Right hindlimb (tissue), 1 donor: ENCODE measurements at regions not wholly inside any gene's neighbourhood (a gene's known extent, or its start where the extent isn't known, plus 50 kb on each side); places are given as distances from the start of the nearest gene placed in this dataset.
"Not testable (repeated sequence)": the region's sequence is repeated elsewhere in the genome, so short reads cannot be mapped to it uniquely, and the experiment has no call there.

ENCODE experiments used
- DNase-seq: peaks from one replicate; pipeline ENCODE4 v3.0.0-alpha.2; 2018

DNA sequence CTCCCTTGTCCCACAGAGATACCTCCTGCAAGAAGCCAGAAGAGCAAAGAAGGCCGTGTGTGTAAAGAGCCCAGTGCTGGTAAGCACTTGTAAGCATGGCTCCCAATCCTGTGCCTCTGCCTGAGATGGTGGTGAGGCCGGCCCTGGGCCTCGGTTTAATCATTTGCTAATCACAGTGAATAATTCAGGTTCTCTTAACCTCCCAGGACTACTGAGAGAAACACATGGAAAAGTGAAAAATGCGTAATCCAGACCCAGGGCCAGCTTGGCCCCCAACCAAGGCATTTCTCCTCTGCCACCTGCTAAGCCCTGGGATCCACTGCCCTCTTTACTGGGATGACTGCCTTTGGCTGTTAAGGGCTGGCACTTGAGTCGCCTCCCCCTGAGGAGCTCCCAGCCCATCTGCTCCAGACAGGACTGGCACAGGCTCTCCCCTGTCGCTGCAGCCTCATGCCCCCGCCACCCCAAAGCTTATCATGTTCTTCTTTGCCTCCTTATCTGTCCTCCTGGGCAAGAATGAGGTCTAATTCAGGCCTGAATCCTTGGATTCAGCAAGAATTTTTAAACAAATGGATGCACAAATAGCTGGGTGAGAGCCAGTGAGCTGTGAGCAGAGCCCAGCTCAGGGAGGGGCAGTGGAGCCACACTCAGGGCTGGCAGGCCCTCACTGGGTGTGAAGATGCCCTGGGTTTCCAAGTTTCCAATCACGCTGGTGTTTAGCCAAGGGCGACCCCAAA is 193.9 kb upstream of the HS6ST1 start:
- no peak for DNase-seq

DNA sequence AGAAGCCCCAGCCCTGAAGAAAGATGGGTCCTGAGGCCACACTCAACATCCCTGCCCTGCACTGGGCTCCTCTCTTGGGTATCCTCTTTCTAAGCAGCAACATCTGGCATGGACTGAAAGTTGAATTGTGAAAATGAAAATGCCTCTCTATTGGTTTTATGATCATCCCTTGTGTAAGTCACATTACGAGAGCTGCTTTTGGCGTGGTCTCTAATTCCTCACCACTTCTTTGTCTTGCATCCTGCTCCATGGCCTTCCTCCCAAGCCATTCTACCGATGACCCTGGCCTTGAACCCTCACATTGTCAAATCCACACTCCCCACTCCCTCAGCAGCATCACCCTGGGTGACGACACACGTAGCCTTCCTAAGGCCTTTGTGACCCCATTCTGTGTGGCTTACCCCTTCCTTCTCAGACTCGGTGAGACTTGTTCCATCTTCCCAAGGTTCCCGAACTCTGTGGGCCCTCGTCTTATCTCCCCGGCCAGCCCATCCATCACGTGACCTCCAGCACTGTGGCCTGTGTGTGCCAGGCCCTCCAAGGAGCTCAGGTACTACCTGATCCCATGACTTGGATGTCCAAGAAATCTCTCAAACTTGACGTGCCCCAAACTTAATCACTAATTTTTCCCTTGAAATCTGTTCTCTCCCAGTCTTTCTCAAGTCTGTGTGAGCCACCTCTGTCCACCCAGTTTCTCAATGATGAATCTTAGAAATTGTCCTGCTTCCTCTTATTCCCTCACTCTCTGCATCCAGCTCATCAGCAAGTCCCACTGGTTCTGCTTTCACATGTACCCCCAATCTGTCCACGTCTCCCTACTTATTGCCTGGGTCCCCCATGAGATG is 194.7 kb upstream of the HS6ST1 start:
- DNase-seq = no peak

DNA sequence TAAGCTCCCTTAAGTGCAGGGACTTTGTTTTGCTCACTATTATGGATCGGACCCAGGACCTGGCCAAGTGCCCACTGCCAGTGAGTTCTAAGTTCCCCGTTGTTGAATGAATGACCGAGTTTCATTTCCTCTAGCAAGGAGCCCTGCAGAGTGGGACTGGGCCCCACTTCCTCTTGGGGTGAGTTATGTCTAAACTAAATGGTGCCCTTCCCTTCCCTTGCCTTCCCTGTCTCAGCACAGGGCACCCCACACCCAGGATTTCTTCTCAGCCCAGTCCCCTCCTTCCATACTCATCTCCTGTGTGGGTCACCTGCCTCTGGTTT is 195.3 kb upstream of the HS6ST1 start:
- no peak for DNase-seq

GRCh38 chr2:128514555-128514955 is 195.9 kb upstream of the HS6ST1 start:
- DNase-seq = no peak

DNA sequence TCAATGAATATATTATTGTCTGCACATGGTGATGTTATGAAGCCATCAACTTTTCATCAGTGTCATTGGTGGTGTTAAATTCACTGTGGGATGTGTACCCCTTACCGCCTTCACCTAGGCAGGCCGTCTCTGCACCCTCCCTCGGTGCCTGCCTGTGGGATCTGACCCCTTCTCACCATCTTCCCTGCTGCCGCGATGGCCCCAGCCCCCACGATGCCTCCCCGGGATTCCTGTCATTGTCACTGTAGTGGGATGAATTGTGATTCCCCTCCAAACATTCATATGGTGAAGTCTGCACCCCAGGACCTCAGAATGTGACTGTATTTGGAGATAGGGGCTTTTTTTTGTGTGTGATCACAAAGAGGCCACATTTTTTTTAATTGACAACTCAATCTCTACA is 198.3 kb upstream of the HS6ST1 start:
- no peak for DNase-seq

- DNase-seq = not testable (repeated sequence)
These were observed 200.4 kb upstream of the HS6ST1 start for GRCh38 chr2:128519028-128519427.

GRCh38 chr2:128519517-128520215 is 201.0 kb upstream of the HS6ST1 start:
- no peak for DNase-seq

- no peak for DNase-seq
These were observed 201.7 kb upstream of the HS6ST1 start for GRCh38 chr2:128520340-128520739.

- DNase-seq = no peak
These were observed 202.1 kb upstream of the HS6ST1 start for GRCh38 chr2:128520791-128521190.

- no peak for DNase-seq
These were observed 202.8 kb upstream of the HS6ST1 start for GRCh38 chr2:128521482-128521881.

DNA sequence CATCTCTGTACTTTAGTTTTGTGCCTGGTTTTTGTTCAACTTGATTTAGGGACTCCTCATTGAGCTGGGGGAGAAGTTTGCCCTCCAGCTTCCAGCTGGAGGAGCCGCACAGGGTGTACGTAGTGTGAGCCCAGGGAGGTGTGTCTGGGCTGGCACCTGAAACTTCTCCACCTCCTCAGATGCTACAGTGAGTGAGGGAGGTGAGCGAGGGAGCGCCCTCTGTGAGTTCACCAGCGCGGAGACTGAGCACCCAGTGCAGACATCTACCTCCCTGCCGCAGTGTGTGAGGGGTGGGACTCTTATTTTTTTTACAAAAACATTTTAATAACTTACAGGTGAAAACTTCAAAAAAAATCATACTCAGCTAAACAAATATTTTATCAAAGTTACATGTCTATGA is 204.2 kb upstream of the HS6ST1 start:
- no peak for DNase-seq

DNA sequence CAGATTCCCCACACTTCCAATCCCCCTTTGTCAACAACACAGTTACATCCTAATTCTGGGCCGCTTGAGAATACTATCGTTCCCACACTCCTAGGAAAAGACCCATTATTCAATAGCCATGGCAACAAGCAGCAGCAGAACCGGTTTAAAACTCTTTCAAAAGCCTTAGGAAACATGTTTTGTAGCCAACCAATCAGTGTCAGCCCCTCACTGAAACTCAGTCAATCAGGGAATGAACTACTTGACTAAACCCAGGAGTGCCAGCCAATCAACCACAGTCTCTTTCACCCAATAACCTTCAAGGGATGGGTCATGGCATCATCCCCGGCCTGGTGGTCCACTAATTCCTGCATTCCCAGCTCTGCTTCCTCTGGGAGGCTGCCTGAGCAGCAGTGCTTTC is 204.8 kb upstream of the HS6ST1 start:
- no peak for DNase-seq

DNA sequence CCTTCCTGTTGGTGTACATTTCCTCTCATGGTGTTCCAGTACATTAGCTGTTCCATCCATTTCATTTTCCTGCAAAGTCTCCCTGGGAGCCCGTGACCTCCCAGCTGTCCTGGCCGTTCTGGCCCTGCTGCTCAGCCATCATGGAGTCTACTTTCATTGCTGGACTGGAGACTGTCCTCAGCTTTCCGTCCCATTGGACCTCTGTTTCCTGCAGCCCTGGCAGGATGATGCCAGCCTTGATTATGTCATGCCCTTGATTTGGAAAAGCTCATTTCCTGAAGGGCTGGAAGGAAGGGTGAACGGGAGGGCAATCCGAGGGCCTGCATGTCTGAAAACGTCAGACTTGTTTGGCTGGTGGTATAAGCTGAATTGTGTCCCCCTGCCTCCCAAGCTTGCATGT is 205.5 kb upstream of the HS6ST1 start:
- no peak for DNase-seq

DNA sequence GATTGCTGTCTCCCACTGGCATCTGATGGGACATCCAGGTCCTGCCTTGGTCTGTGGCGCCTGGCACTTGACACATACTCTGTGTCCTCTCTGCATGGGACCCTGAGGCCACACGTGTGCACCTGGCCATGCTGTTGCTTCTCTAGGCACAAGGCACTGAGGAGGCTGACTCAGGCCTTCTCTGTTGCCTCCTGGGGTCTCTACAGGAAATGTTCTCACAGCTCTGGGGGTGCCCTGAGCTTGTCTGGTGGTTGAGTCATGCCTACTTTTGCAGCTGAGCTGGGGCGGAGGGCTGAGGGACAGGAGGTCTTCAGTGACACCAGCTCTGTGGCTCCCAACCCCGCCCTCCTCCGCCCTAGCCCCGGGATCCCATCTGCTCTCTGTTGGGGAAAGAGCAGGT is 207.0 kb upstream of the HS6ST1 start:
- no peak for DNase-seq

DNA sequence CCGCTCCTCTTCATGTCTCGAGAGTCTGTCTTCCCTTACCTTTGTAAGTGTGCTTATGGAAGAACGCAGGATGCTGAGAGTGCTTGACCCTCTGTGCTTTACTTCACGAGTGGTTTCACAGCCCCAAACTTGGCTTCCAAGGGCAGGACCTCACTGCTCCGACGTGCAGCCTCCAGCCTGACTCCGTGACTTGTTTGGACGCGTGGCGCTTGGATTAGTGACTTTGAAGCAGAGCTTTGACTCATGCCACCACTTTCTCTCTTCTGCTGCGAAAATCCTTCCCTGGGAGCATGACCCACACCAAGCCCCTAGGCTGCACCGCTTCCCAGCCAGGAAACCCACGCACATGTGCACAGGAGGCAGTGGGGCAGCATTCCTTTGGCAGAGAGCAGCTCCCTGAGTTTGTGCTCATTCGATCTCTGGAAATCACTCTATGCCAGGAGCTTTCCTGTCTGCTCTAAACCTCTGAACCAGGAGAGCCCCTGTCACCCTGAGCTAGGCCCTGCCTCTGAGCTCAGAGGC is 207.8 kb upstream of the HS6ST1 start:
- no peak for DNase-seq

DNA sequence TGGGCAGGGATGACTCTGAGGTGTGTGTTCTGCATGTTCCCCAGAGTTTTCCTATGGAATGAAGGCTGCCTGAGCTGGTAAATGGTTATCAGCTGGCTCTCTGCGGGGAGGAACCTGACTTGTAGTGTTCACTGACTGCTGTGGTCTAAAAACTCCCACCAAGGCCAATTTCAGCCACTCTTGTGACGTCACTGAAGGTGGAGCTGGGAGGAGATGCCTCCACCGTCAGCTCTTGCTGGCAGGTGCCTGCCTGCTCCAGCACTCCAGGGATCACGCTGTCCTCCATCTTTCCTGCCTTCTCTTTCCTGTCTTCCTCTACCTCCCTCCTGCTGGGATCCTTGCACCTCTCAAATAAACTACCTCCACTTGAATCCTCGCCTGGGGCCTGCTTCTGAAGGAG is 209.5 kb upstream of the HS6ST1 start:
- no peak for DNase-seq

DNA sequence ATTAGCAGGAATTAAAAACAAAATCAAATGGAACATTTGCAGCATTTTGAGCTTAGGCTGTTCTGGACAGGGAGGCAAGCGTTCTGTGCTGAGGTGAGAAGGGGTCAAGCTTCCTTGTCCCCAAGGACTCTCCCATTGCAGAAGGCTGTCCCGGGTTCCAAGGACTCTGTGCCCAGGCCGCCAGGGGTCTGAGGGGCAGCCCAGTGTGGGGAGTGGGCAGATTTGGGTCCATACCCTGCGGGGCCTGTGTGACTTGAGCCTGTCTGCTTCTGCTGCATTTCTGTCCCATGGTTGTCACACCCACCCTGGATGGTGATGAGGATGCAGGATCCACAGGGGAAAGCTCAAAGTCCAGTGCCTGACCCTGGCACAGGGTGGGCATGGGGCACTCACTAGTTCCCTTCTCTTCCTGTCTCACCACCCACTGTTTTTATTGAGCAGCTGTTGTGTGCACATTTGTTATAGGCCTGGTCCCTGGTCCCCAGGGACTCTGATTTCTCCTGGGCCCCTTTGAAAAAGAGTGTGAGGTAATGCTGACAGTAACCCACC is 211.4 kb upstream of the HS6ST1 start:
- DNase-seq = no peak

GRCh38 chr2:128531856-128532255 is 213.2 kb upstream of the HS6ST1 start:
- DNase-seq = no peak

DNA sequence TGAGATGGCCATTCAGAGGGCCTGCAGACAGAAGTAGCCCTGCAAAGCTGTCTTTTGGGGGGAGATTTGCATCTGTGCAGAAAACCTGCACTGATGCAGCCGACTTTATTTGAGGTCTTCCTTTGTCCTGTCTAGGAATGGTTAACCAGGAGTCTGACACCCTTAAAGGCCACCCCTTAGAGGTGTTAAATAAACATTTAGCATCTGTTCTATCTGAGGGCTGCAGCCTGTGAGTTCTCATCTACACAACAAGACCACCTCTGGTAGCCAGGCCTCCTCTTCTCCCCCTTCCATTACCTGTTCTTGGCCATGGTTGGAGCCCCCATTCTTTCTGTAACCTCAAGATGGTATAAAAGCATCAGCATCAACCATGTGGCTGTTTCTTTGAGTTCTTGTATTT is 214.4 kb upstream of the HS6ST1 start:
- DNase-seq = no peak

- DNase-seq = no peak
These were observed 216.2 kb upstream of the HS6ST1 start for GRCh38 chr2:128534688-128535392.

GRCh38 chr2:128535953-128536352 is 217.3 kb upstream of the HS6ST1 start:
- DNase-seq = no peak

DNA sequence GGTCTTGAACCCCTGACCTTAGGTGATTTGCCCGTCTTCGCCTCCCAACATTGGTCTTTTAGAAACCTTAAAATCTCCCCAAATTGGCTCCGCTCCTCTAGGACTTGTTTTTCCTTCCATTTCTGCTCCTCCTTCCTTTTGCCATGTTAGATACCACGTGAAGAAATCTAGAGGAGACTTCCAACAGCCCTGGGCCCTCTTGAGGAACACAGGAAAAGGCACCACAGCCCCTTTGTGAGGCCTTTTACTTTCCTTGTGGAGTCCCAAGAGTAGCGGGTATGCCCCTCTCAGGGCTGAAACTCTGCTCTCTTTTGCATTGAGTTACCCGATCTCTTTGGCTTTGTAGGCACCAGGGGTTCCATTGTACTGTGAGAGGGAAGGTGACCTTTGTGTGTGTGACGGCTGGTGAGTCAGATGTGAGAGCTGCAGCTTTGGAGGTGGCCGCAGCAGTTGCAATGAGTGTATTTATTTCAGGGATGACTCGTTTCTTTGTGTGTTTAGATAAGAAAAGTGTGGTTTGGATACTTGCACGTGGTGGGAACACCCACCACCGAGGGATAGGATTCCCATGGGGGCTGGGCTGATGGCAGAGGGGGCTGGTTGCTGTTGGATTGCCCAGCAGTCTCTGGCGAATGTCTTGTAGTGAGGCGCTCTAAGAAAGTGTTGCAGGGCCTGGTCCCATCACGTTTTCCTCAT is 218.4 kb upstream of the HS6ST1 start:
- no peak for DNase-seq
